Keratinocyte (primary cell): ENCODE measurements at regions not wholly inside any gene's neighbourhood (a gene's known extent, or its start where the extent isn't known, plus 50 kb on each side); places are given as distances from the start of the nearest gene placed in this dataset.

Experiments
- DNase-seq: peaks from one replicate; pipeline ENCODE4 v3.0.0-alpha.2; 2011; ENCODE audit warnings: low read depth, missing footprints, low spot score
- FAIRE-seq: peaks from 2 replicates; lab custom pipeline; 2011; peaks lifted over from hg19 to GRCh38; lab: Jason Lieb, UNC
- H2AFZ ChIP-seq: 2 replicates; pipeline ENCODE4 v1.6.0; 2012; ENCODE audit warnings: low read length, control low read depth, inconsistent platforms; ENCODE audit not compliant: control insufficient read depth
- H3K27ac ChIP-seq: 2 replicates; pipeline ENCODE4 v1.5.1; 2011; ENCODE audit warnings: low read length; ENCODE audit not compliant: control insufficient read depth, insufficient read depth
- H3K27me3 ChIP-seq: 3 replicates; pipeline ENCODE4 v1.6.0; 2011; ENCODE audit warnings: low read length; ENCODE audit not compliant: control insufficient read depth, insufficient read depth; ENCODE audit errors: extremely low read depth
- H3K36me3 ChIP-seq, 2 experiments: 2 replicates in 1 of 2; 3 replicates in 1 of 2; pipeline ENCODE4 v1.5.1; 2011; ENCODE audit warnings: low read length in 2 of 2, mild to moderate bottlenecking in 1 of 2; ENCODE audit not compliant: control insufficient read depth in 2 of 2, insufficient read depth in 2 of 2; ENCODE audit errors: extremely low read depth in 1 of 2
- H3K4me1 ChIP-seq: 3 replicates; pipeline ENCODE4 v1.5.1; 2011; ENCODE audit warnings: low read length; ENCODE audit not compliant: control insufficient read depth, insufficient read depth; ENCODE audit errors: extremely low read depth
- H3K4me2 ChIP-seq: 3 replicates; pipeline ENCODE4 v1.6.0; 2011; ENCODE audit warnings: low read depth, low read length; ENCODE audit not compliant: control insufficient read depth, insufficient read depth; ENCODE audit errors: extremely low read depth
- H3K4me3 ChIP-seq, 3 experiments: fragments of 200-600 bp in 1 of 3; sonication (generic) in 1 of 3; 2 replicates in 2 of 3; 3 replicates in 1 of 3; pipeline ENCODE4 v1.5.1; 2011 to 2016; ENCODE audit warnings: low read length in 3 of 3, mild to moderate bottlenecking in 3 of 3, control low read depth in 2 of 3, inconsistent platforms in 1 of 3, low read depth in 1 of 3, mixed read lengths in 1 of 3, mixed run types in 1 of 3, moderate library complexity in 1 of 3; ENCODE audit not compliant: control insufficient read depth in 2 of 3, insufficient read depth in 2 of 3; ENCODE audit errors: extremely low read depth in 1 of 3
- H3K79me2 ChIP-seq: 2 replicates; pipeline ENCODE4 v1.6.0; 2012; ENCODE audit warnings: low read length; ENCODE audit not compliant: control insufficient read depth, insufficient read depth
- H3K9ac ChIP-seq: 3 replicates; pipeline ENCODE4 v1.6.0; 2011; ENCODE audit warnings: low read length; ENCODE audit not compliant: control insufficient read depth, insufficient read depth; ENCODE audit errors: extremely low read depth
- H3K9me1 ChIP-seq: 3 replicates; pipeline ENCODE4 v1.6.0; 2011; ENCODE audit warnings: low read length; ENCODE audit not compliant: control insufficient read depth, insufficient read depth; ENCODE audit errors: extremely low read depth
- H3K9me3 ChIP-seq: 2 replicates; pipeline ENCODE4 v1.5.1; 2012; ENCODE audit warnings: low read depth, low read length; ENCODE audit not compliant: control insufficient read depth
- H4K20me1 ChIP-seq: 3 replicates; pipeline ENCODE4 v1.6.0; 2011; ENCODE audit warnings: low read length; ENCODE audit not compliant: control insufficient read depth, insufficient read depth; ENCODE audit errors: extremely low read depth
- CTCF ChIP-seq, 3 experiments: IDR thresholded peaks in 1 of 3; conservative IDR thresholded peaks in 1 of 3; optimal IDR thresholded peaks in 1 of 3; 2 replicates in 2 of 3; 3 replicates in 1 of 3; pipeline versions ENCODE3 to v1.5.1; 2011; ENCODE audit warnings: low read length in 3 of 3, mild to moderate bottlenecking in 3 of 3, moderate library complexity in 2 of 3, control low read depth in 1 of 3, inconsistent platforms in 1 of 3; ENCODE audit not compliant: insufficient read depth in 2 of 3; ENCODE audit errors: extremely low read depth in 1 of 3
- EZH2 ChIP-seq: IDR thresholded peaks from one replicate; pipeline ENCODE4 v1.6.1; 2012; ENCODE audit warnings: inconsistent platforms, mild to moderate bottlenecking, low read length, moderate library complexity
- dilution Hi-C: fragments of 300-500 bp; cut with MboI; formaldehyde crosslinking; loops from one replicate; pipeline ENCODE4 v1.7.0; 2020; ENCODE audit warnings: low sequenced_read_pairs; ENCODE audit not compliant: extremely low pct_ligation_motif_present

- dilution Hi-C loops, result no loop called here
- H2AFZ ChIP-seq, result no peak overlapping the region
- H3K27me3 ChIP-seq, result no peaks in the 10 kb centered on the region
- no peak overlapping the region for H3K4me3 ChIP-seq
- no peaks in the 10 kb centered on the region for H3K36me3 ChIP-seq
- no peaks in the 10 kb centered on the region for H4K20me1 ChIP-seq
- no peaks in the 10 kb centered on the region for H3K9me3 ChIP-seq
- H3K79me2 ChIP-seq, result no peaks in the 10 kb centered on the region
- no peak overlapping the region for H3K27ac ChIP-seq
- TF ChIP-seq CTCF (optimal IDR thresholded peaks at IDR 0.05 in 1 of 3, IDR thresholded peaks at IDR 0.05 in 1 of 3, conservative IDR thresholded peaks at IDR 0.05 in 1 of 3; ENCODE audit: extremely low read depth in 1 of 3, insufficient read depth in 2 of 3, low read length in 3 of 3), result no peak
- TF ChIP-seq EZH2, result no peak
- H3K9me1 ChIP-seq, result no peaks in the 10 kb centered on the region
- no peak for DNase-seq
- no peak for FAIRE-seq
- H3K9ac ChIP-seq, result no peak overlapping the region
- H3K4me1 ChIP-seq, result no peaks in the 10 kb centered on the region
- H3K4me2 ChIP-seq, result no peak overlapping the region
Observed at GRCh38 chr4:179843370-179843769, 2399.8 kb upstream of the TENM3 start.

GRCh38 chr4:179855469-179855868, 2387.7 kb upstream of the TENM3 start:
- no peak overlapping the region for H3K4me3 ChIP-seq
- H2AFZ ChIP-seq, result no peak overlapping the region
- H3K9ac ChIP-seq, result no peak overlapping the region
- no peaks in the 10 kb centered on the region for H3K79me2 ChIP-seq
- H4K20me1 ChIP-seq, result no peaks in the 10 kb centered on the region
- H3K4me2 ChIP-seq, result no peak overlapping the region
- H3K27ac ChIP-seq, result no peak overlapping the region
- H3K9me1 ChIP-seq, result no peaks in the 10 kb centered on the region
- H3K4me1 ChIP-seq, result no peaks in the 10 kb centered on the region
- DNase-seq (no peak), FAIRE-seq (no peak)
- dilution Hi-C loops, result no loop called here
- TF ChIP-seq CTCF (optimal IDR thresholded peaks at IDR 0.05 in 1 of 3, IDR thresholded peaks at IDR 0.05 in 1 of 3, conservative IDR thresholded peaks at IDR 0.05 in 1 of 3; ENCODE audit: extremely low read depth in 1 of 3, insufficient read depth in 2 of 3, low read length in 3 of 3), result no peak
- TF ChIP-seq EZH2, result no peak
- peaks cover 2% of the 10 kb centered on the region for H3K9me3 ChIP-seq
- no peaks in the 10 kb centered on the region for H3K36me3 ChIP-seq
- H3K27me3 ChIP-seq, result no peaks in the 10 kb centered on the region
